Stimulated activated CD8-positive, alpha-beta memory T cell treated with anti-CD3 and anti-CD28 coated beads, Interleukin-12 subunit alpha, Interleukin-12 subunit beta, amount 100 ng/mL, for 1 hour (primary cell): ENCODE measurements at regions not wholly inside any gene's neighbourhood (a gene's known extent, or its start where the extent isn't known, plus 50 kb on each side); places are given as distances from the start of the nearest gene placed in this dataset.

Source experiments
- DNase-seq: peaks from one replicate; pipeline ENCODE4 v3.0.0-alpha.2; 2020; ENCODE audit warnings: low read depth

DNA sequence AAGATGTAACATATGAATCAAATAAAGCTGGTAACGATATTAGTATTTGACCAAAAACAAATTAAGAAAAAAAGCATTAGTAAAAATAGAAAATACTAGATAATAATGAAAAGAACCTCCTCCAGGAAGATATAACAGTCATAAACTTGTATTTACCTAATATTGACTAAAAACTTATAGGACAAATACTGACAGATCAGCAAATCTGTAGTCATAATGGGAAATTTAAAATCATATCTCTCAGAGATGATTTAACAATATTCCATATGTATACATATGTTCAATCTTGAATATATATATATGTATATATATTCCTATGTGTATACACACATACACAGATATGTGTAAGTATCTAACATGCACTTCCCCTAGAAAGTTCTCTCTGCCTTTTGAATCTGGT lies 52.0 kb upstream of the FGGY start:
- no peak for DNase-seq
